ENCODE measurements at regions not wholly inside any gene's neighbourhood (a gene's known extent, or its start where the extent isn't known, plus 50 kb on each side); places are given as distances from the start of the nearest gene placed in this dataset.

DNA sequence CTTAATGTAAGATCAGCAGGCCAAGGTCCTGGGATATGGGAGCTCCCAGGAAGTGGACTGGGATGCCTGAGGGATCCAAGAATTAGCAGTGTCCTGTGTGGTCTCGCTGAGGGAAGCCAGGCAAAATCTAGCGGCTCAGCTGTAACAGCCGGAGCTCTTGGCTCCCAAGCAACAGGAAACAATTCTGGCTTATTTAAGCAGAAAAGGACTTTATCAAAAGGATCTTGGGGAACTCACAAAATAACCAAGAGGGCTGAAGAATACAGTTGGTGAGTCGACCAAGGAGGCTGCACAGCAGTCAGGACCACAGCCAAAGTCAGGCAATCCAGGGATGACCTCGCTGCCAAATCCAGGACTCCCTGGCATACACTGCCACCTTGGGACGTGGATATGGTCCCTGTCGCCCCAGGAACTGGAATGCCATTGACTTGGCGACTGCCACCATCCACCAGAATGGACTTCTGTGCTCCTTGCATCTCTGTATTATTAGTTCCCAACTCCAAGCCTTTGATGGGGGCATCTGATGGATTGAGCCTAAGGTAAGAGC, 165.3 kb upstream of the BCOR start:
- TF ChIP-seq, protein P1, sequence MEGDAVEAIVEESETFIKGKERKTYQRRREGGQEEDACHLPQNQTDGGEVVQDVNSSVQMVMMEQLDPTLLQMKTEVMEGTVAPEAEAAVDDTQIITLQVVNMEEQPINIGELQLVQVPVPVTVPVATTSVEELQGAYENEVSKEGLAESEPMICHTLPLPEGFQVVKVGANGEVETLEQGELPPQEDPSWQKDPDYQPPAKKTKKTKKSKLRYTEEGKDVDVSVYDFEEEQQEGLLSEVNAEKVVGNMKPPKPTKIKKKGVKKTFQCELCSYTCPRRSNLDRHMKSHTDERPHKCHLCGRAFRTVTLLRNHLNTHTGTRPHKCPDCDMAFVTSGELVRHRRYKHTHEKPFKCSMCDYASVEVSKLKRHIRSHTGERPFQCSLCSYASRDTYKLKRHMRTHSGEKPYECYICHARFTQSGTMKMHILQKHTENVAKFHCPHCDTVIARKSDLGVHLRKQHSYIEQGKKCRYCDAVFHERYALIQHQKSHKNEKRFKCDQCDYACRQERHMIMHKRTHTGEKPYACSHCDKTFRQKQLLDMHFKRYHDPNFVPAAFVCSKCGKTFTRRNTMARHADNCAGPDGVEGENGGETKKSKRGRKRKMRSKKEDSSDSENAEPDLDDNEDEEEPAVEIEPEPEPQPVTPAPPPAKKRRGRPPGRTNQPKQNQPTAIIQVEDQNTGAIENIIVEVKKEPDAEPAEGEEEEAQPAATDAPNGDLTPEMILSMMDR (IDR thresholded peaks at IDR 0.05; ENCODE audit: insufficient read depth, low read length): no peak
- TF ChIP-seq POLR2AphosphoS5 (IDR thresholded peaks at IDR 0.05; ENCODE audit: low read depth) (no peak), GABPA (IDR thresholded peaks at IDR 0.05; ENCODE audit: low read depth) (no peak), SPI1 (IDR thresholded peaks at IDR 0.05; ENCODE audit: borderline replicate concordance, low read depth) (no peak)
- TF ChIP-seq, protein P2, sequence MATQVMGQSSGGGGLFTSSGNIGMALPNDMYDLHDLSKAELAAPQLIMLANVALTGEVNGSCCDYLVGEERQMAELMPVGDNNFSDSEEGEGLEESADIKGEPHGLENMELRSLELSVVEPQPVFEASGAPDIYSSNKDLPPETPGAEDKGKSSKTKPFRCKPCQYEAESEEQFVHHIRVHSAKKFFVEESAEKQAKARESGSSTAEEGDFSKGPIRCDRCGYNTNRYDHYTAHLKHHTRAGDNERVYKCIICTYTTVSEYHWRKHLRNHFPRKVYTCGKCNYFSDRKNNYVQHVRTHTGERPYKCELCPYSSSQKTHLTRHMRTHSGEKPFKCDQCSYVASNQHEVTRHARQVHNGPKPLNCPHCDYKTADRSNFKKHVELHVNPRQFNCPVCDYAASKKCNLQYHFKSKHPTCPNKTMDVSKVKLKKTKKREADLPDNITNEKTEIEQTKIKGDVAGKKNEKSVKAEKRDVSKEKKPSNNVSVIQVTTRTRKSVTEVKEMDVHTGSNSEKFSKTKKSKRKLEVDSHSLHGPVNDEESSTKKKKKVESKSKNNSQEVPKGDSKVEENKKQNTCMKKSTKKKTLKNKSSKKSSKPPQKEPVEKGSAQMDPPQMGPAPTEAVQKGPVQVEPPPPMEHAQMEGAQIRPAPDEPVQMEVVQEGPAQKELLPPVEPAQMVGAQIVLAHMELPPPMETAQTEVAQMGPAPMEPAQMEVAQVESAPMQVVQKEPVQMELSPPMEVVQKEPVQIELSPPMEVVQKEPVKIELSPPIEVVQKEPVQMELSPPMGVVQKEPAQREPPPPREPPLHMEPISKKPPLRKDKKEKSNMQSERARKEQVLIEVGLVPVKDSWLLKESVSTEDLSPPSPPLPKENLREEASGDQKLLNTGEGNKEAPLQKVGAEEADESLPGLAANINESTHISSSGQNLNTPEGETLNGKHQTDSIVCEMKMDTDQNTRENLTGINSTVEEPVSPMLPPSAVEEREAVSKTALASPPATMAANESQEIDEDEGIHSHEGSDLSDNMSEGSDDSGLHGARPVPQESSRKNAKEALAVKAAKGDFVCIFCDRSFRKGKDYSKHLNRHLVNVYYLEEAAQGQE (IDR thresholded peaks at IDR 0.05; ENCODE audit: insufficient replicate concordance, low read depth): no peak
